ENCODE measurements at regions not wholly inside any gene's neighbourhood (a gene's known extent, or its start where the extent isn't known, plus 50 kb on each side); places are given as distances from the start of the nearest gene placed in this dataset.
A peak's percentile ranks its signal among the peaks of the same experiment; 100 is the strongest.

- no peak for DNase-seq
- H3K27ac ChIP-seq, result peak overlapping the region; percentile 63 to 83 (median 70)
- no peaks in the 10 kb centered on the region for H3K36me3 ChIP-seq
- H3K27me3 ChIP-seq, result no peaks in the 10 kb centered on the region
- no peaks in the 10 kb centered on the region for H3K4me1 ChIP-seq
- intact Hi-C loops (cut with DNase I; ENCODE audit: low total_unique reads) (loop anchor here (10.0 kb wide), 1 partner anchor 1364 kb away; no protein-coding TSS in a partner anchor), in situ Hi-C loops (cut with MboI; ENCODE audit: low pct_ligation_motif_present in 1 of 4, low pct_unique_long_range_greater_than_20kb in 1 of 4, low sequenced_read_pairs in 3 of 4) (no loop called here)
- TF ChIP-seq, protein P1, sequence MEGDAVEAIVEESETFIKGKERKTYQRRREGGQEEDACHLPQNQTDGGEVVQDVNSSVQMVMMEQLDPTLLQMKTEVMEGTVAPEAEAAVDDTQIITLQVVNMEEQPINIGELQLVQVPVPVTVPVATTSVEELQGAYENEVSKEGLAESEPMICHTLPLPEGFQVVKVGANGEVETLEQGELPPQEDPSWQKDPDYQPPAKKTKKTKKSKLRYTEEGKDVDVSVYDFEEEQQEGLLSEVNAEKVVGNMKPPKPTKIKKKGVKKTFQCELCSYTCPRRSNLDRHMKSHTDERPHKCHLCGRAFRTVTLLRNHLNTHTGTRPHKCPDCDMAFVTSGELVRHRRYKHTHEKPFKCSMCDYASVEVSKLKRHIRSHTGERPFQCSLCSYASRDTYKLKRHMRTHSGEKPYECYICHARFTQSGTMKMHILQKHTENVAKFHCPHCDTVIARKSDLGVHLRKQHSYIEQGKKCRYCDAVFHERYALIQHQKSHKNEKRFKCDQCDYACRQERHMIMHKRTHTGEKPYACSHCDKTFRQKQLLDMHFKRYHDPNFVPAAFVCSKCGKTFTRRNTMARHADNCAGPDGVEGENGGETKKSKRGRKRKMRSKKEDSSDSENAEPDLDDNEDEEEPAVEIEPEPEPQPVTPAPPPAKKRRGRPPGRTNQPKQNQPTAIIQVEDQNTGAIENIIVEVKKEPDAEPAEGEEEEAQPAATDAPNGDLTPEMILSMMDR (IDR thresholded peaks at IDR 0.05), result no peak
- no peak for TF ChIP-seq EP300 (IDR thresholded peaks at IDR 0.05; ENCODE audit: low read depth)
- TF ChIP-seq POLR2A (IDR thresholded peaks at IDR 0.05), result no peak
- no peak for TF ChIP-seq POLR2AphosphoS5 (IDR thresholded peaks at IDR 0.05)
- whole genome bisulfite sequencing, 2 donors (ENCODE audit: low coverage in 1 of 2), result 10 to 50% methylated on average over 5 to 13 of the region's 13 CpGs
- H3K9me3 ChIP-seq, result no peaks in the 10 kb centered on the region
- H3K4me3 ChIP-seq, result no peak overlapping the region
Observed at GRCh38 chr18:8949206-8949605, 153.3 kb upstream of the NDUFV2 start.

DNA sequence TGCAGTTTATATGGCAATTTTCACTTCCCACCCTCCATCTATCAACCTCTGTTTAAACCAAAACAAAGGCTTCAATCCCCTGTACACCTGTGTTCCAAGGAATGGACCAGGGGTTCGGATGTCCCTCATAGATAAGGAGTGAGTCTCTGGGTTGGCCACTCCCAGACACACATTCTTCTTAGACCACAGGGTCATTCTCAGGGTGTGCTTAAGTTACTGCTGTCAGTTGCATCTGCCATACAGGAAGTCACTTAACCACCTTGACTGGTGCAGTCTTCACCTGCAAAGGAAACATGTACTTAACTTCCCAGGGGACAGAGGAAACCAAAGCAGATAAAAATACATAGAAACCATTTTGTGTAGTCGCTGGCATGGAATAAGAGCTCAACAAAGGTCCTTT, 151.0 kb upstream of the NDUFV2 start:
- intact Hi-C loops (cut with DNase I; ENCODE audit: low total_unique reads), result no loop called here
- DNase-seq, result no peak

GRCh38 chr18:8952174-8952573, 150.3 kb upstream of the NDUFV2 start:
- WGBS, 2 donors (ENCODE audit: low coverage in 1 of 2), result 84% methylated on average over 5 of the region's 5 CpGs; no CpG with 5 or more reads in 1 of the 2 donors
- no peak for DNase-seq
- Histone ChIP-seq H3K36me3 (no peaks in the 10 kb centered on the region), H3K27ac (no peak overlapping the region), H3K27me3 (no peaks in the 10 kb centered on the region), H3K4me3 (no peak overlapping the region), H3K4me1 (no peaks in the 10 kb centered on the region), H3K9me3 (no peaks in the 10 kb centered on the region)
- intact Hi-C loops (cut with DNase I; ENCODE audit: low total_unique reads), result no loop called here
- in situ Hi-C loops (cut with MboI; ENCODE audit: low pct_ligation_motif_present in 1 of 4, low pct_unique_long_range_greater_than_20kb in 1 of 4, low sequenced_read_pairs in 3 of 4), result no loop called here
- TF ChIP-seq, protein P1 (IDR thresholded peaks at IDR 0.05), result no peak
- TF ChIP-seq POLR2A (IDR thresholded peaks at IDR 0.05) (no peak), EP300 (IDR thresholded peaks at IDR 0.05; ENCODE audit: low read depth) (no peak), POLR2AphosphoS5 (IDR thresholded peaks at IDR 0.05) (no peak)

More for the DNA sequence above, 151.0 kb upstream of the NDUFV2 start:
- TF ChIP-seq POLR2A (IDR thresholded peaks at IDR 0.05) (no peak), EP300 (IDR thresholded peaks at IDR 0.05; ENCODE audit: low read depth) (no peak), POLR2AphosphoS5 (IDR thresholded peaks at IDR 0.05) (no peak)
- TF ChIP-seq, protein P1 (IDR thresholded peaks at IDR 0.05), result no peak
- WGBS, 2 donors (ENCODE audit: low coverage in 1 of 2), result 68 to 80% methylated on average over 1 to 2 of the region's 2 CpGs
- Histone ChIP-seq H3K9me3 (no peaks in the 10 kb centered on the region), H3K4me3 (no peak overlapping the region), H3K27ac (no peak overlapping the region), H3K36me3 (no peaks in the 10 kb centered on the region), H3K4me1 (no peaks in the 10 kb centered on the region), H3K27me3 (no peaks in the 10 kb centered on the region)
- in situ Hi-C loops (cut with MboI; ENCODE audit: low pct_ligation_motif_present in 1 of 4, low pct_unique_long_range_greater_than_20kb in 1 of 4, low sequenced_read_pairs in 3 of 4), result no loop called here

DNA sequence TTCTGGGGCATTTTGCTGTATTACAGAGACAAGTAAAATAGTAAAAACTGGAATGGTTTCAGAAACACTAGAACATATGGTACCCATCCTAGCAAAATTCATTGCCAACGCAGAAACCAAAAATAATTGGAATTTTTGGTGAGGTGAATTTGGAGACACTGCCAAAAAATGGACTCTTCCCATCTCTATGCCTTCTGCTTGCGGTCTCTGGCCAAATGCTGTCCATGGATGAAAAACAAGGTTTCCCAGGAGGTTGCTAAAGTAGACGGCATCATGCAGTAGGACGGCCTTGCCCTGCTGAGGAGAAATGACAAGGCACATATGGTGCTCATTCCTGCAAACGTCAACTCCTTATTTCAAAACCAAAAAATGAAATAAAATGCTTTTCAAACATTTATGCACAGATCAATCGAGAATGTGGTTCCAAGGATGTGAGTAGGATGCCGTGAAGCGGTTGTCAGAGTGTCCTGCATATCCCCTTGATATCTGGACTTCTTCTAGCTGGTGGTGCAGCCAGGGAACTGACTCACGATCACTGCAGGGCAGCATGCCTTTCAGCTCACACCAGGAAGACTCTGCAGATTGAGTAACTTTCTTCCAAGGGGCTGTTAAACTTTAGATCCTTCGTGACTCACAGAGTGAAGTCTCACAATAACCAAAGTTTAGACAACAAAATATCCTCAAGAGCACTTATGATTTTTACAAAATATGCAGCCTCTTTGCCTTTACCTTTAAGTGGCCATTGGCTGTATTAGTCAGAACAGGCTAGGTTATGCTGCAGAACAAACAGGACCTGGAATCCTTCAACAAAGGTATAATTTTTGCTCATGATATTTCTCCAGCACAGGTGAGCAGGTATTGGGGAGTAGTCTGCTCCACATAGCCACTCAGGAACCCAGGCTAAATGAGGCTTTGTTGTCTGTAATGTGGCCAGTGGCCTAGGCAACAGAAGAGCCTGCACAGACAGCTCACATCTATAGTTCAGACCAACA, 149.4 kb upstream of the NDUFV2 start:
- Histone ChIP-seq H3K4me3 (no peak overlapping the region), H3K27me3 (no peaks in the 10 kb centered on the region), H3K9me3 (no peaks in the 10 kb centered on the region), H3K4me1 (no peaks in the 10 kb centered on the region), H3K36me3 (no peaks in the 10 kb centered on the region), H3K27ac (no peak overlapping the region)
- DNase-seq, result no peak
- TF ChIP-seq POLR2AphosphoS5 (IDR thresholded peaks at IDR 0.05) (no peak), POLR2A (IDR thresholded peaks at IDR 0.05) (no peak), EP300 (IDR thresholded peaks at IDR 0.05; ENCODE audit: low read depth) (no peak)
- TF ChIP-seq, protein P1 (IDR thresholded peaks at IDR 0.05), result no peak
- 88 to 90% methylated on average over 4 to 10 of the region's 10 CpGs for WGBS, 2 donors (ENCODE audit: low coverage in 1 of 2)
- in situ Hi-C loops (cut with MboI; ENCODE audit: low pct_ligation_motif_present in 1 of 4, low pct_unique_long_range_greater_than_20kb in 1 of 4, low sequenced_read_pairs in 3 of 4) (no loop called here), intact Hi-C loops (cut with DNase I; ENCODE audit: low total_unique reads) (no loop called here)

Measured in transverse colon (tissue), 4 donors.